RPMI8226 (cell line): ENCODE measurements at regions not wholly inside any gene's neighbourhood (a gene's known extent, or its start where the extent isn't known, plus 50 kb on each side); places are given as distances from the start of the nearest gene placed in this dataset.
"Not testable (repeated sequence)": the region's sequence is repeated elsewhere in the genome, so short reads cannot be mapped to it uniquely, and the experiment has no call there.

Experiments
- DNase-seq: peaks from one replicate; pipeline ENCODE4 v3.0.0-alpha.2; 2015

DNA sequence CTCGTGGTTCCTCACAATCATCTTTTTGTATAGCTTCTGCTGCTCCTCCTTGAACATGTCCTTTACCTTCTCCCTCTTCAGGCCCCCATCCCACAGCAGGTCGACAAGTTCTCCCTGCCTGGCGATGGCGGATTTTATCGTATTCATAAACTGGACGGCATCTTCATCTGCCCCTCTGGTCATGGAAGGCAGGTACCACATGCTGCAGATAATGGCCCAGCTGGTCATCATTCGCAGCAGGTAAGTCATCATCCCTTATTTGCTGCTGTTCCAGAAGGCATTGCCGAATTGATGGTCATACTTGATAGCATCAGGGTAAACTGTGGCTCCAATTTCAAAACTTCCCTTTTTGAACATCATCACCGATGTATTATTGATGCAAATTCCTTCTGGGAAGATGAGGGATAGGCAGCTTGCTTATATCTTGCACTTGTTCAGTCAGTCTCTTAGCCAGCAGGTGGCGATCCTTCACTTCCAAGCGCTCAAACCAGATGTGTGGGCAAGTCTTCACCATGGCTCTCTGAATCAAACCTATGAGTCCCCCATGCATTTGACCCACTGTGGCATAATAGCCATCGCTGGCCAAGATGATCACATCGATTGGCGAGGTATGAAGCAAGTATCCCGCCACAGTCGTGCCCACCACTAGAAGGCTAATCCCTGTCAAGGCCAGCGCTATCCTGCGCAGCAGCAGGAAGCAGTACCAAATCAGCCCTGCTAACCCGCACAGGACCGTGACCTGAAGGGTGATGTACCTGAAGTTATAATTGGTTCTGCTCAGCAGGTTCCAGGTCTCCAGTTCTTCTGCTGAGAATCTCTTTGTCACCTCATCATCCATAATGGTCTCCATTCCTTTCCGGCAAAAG lies 381.5 kb upstream of the STXBP6 start:
- DNase-seq = peak; percentile 4

DNA sequence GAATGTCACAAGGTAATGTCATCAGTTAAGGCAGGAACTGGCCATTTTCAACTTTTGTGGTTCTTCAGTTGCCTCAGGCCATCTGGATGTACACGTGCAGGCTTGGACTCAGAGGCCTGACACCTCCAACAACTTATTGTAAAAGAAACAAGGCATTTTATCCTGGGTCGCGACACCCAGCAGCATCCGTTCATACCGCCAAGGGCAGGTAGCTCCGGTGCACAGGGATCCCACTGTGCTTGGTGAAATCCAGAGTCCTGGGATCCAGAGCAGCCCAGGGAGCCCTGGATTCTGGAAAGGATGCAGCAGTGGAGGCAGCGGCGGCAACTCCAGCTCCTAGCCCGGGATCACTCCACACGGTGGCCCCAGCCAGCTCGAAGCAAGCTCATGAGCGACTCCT lies 380.9 kb upstream of the STXBP6 start:
- no peak for DNase-seq

- no peak for DNase-seq
These were observed 363.1 kb upstream of the STXBP6 start for GRCh38 chr14:25412998-25413397.

- no peak for DNase-seq
These were observed 362.1 kb upstream of the STXBP6 start for GRCh38 chr14:25411781-25412757.

GRCh38 chr14:25406818-25407217 lies 356.9 kb upstream of the STXBP6 start:
- peak; percentile 40 for DNase-seq

- peak; percentile 40 for DNase-seq
These were observed 350.8 kb upstream of the STXBP6 start for GRCh38 chr14:25400607-25401206.

DNA sequence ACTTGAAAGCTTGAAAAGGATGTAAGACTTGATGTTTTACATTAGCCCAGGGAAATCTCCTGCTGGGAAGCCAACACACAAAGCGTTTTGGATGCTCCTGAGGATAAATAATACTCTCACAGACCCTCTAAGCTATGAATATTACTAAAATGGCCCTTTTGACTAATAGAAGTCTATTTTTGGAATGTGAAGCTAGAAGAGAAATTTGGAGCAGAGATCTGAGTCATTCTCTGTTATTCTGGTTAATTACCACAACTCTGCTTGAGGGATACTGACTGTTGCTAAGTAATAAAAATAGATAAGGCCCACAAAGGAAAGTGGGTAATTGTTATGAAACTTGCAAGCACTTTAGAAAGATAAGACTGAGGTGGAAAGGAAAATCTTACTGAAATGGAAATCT lies 346.2 kb upstream of the STXBP6 start:
- DNase-seq = no peak

DNA sequence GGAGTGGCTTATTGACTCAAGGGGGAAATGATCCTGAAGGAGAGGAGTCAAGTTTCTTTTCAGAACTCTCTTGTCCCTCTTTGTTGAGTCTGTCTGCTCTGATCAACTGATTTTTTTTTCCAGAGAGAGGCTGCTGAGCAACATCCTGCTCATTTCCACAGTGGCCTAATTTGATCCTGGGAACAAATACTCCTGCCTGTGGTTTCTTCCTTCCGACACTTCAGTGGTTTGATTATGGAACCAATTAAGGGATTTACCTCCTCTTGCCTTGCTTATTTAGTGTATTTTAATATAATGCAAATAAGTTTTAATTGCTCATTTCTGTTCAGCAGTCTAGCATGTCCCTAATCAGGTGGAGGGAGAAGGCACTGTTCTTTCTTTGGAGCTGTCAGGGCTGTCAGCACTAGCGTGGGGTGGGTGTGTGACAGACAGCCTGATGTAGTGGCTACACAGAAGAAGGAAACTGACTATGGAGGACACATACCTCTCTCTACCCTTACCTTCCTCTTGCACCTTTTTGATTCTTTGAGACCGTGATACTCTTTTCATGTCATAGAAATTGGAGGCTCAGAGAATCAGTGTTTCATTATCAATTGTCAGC lies 344.9 kb upstream of the STXBP6 start:
- DNase-seq = no peak

- DNase-seq = no peak
These were observed 344.4 kb upstream of the STXBP6 start for GRCh38 chr14:25394356-25394755.

DNA sequence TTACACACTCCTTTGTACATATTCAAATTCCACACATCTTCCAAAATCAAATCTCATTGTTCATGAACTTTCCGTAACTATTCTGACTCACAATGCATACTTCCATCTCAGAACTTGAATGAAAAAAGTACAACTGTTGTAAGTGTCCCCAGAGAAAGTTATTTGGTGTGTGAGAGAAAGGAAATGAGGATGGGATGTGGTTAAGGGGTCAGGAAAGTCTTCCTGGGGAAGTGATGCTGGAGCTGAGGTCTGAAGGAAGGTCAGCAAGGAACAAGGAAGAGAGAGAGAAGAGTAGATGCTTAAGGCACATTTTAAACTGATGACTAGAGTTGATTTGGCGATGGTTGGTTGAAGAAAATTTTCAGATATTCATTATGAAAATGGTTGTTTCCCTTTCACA lies 340.0 kb upstream of the STXBP6 start:
- no peak for DNase-seq

DNA sequence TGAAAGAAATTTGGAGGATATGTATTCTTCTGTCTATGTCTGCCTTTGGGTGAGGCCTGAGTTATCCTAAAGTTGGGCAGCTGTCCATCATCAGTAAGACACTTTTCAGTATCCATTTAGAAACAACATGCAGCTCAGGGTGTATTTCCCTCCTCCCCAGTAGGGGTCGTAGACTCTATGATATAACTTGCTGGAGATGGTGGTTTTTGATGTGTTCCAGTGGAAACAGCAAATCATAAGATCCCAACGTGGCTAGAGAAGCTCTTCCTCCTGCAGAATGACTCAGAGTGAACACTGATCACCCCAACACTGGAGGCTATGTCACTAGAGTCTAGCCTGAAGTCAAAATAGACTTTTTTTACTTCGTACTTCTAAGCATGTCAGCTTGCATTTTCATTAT lies 331.6 kb upstream of the STXBP6 start:
- peak; percentile 4 for DNase-seq

DNA sequence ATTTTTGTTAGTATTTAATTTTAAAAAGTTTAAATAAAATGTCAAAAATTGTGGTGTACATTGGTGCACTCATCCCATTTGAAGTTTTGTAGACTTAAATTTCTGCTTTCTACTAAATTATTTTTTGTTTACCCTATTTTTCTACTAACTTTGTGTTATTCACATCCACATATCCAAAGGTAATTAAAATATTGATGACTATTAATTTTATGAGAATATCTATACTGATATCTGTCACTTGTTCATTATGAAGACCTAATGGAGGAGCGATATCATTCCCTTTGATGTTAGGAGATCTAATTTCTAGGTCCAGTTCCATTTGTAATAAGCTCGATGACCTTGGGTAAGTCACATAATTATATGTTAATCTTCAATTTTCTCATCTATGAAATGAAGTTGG lies 325.7 kb upstream of the STXBP6 start:
- no peak for DNase-seq

- no peak for DNase-seq
These were observed 321.1 kb upstream of the STXBP6 start for GRCh38 chr14:25371068-25371467.

DNA sequence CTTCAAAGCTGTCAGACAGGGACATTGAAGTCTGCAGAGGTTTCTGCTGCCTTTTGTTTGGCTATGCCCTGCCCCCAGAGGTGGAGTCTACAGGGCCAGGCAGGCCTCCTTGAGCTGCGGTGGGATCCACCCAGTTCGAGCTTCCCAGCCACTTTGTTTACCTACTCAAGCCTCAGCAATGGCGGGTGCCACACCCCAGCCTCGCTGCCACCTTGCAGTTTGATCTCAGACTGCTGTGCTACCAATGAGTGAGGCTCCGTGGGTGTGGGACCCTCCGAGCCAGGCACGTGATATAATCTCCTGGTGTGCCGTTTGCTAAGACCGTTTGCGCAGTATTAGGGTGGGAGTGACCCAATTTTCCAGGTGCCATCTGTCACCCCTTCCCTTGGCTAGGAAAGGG lies 320.1 kb upstream of the STXBP6 start:
- DNase-seq = not testable (repeated sequence)

DNA sequence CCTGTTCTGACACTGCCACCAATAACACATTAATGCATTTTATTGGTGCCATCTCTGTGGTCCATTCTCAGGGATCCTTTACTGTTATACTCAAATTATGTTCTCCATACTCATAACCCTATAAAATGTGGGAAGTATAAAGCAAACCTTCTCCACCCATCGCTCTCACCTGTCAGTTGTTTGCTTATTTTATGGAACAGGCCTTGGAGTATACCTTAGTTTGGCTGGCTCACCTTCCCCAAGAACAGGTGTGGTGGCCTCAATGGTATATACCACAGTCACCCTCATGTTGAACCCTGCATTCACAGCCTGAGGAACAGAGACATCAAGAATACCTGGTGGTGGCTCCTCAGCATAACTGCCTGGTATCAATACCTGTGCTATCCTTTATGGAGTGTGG lies 308.4 kb upstream of the STXBP6 start:
- DNase-seq = no peak

GRCh38 chr14:25351269-25351668 lies 301.3 kb upstream of the STXBP6 start:
- DNase-seq = no peak

DNA sequence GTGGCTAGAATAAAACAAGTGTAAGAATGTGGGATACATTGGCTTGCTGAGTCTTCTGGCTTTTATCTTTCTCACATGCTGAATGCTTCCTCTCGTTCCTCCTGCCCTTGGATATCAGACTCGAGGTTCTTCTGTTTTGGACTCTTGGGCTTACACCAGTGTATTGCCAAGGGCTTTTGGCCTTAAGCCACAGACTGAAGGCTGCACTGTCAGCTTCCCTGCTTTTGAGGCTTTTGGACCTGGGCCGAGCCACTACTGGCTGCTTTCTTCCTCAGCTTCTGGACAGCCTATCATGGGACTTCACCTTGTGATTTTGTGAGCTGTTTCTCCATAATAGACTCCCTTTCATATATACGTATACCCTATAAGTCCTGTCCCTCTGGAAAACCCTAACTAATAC lies 300.9 kb upstream of the STXBP6 start:
- no peak for DNase-seq

DNA sequence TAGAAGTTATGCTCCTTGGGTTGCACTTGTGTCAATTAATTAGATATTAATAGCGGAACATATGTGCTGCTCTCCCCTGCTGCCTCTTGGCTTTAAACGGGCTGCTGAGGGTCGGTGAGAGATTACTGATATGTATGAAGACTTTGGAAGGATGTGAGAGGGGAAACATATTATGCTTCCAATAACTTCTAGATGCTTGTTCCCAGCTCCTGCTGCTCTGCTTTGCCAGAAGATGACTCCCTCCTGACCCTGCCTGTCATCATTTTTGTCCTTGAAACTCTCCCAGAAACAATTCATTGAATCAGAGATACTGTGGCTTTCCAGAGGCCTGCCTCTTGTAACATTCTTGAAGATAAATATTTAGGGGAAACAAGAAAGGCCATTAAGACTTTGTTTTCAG lies 300.1 kb upstream of the STXBP6 start:
- DNase-seq = no peak

- DNase-seq = no peak
These were observed 299.3 kb upstream of the STXBP6 start for GRCh38 chr14:25349269-25349668.

DNA sequence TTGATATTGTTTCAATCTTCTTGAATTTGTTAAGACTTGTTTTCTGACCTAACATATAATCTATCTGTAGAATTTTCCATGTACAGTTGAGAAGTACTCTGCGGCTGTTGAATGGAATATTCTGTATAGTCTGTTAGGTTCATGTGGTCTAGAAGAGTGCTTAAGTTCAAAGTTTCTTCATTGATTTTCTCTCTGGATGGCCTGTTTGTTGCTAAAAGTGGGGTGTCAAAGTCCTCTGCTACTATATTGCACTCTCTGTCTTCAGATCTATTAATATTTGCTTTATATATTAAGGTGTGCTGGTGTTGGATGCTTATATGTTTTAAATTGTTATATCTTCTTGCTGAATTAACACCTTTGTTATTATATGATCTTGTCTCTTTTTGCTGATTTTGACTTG lies 290.9 kb upstream of the STXBP6 start:
- DNase-seq = no peak

- no peak for DNase-seq
These were observed 272.8 kb upstream of the STXBP6 start for GRCh38 chr14:25322784-25323183.

DNA sequence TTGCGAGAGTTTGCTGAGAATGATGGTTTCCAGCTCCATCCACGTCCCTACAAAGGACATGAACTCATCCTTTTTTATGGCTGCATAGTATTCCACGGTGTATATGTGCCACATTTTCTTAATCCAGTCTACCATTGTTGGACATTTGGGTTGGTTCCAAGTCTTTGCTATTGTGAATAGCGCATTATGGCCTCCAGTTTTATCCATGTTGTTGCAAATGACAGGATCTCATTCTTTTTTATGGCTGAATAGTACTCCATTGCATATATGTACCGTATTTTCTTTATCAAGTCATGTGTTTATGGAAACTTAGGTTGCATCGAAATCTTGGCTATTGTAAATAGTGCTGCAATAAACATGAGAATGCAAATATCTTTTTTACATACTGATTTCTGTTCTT lies 266.1 kb upstream of the STXBP6 start:
- not testable (repeated sequence) for DNase-seq

DNA sequence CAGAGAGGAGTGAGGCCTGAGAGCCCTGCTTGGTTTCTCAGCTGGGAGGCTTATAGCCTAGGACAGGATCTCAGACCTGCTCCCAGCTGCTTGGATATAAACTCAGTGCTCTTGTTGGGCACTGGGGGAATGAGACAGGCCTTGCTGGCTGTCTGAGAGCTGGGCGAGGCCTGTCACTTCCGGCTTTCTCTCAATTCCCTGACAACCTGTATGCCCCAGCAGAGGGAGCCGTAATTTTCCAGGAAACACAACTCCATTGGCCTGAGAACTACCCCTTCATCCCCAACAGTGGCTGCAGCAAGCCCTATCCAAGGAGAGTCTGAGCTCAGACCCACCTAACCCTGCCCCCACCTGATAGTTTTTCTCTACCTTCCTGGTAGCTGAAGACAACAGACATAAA lies 258.3 kb upstream of the STXBP6 start:
- DNase-seq = no peak
